GM18508 (cell line): ENCODE measurements at regions not wholly inside any gene's neighbourhood (a gene's known extent, or its start where the extent isn't known, plus 50 kb on each side); places are given as distances from the start of the nearest gene placed in this dataset.

ENCODE experiments used
- ATAC-seq: cut with Tn5 transposase; IDR thresholded peaks from one replicate; pipeline ENCODE4 v1.9.1; 2021; ENCODE audit warnings: moderate number of reproducible peaks; ENCODE audit not compliant: insufficient read depth, unreplicated experiment

DNA sequence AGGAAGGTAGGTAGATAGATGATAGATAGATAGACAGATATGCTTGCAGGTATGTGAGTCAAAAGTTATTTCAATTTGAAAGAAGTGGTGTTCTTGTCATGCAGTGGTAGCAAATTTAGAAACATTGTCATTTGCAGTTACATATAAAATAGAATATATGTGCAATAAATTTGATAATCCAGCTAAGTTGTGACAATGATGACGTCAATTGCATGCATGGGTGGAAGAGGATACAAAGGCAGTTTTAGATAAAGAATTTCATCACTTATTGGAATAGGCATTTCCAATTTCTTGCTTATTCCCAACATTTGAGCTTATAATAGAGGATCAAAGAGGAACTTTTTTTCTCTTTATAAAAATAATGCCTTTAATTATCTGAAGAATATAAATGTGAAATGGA is 99.2 kb upstream of the KCNJ16 start:
- ATAC-seq: no peak

DNA sequence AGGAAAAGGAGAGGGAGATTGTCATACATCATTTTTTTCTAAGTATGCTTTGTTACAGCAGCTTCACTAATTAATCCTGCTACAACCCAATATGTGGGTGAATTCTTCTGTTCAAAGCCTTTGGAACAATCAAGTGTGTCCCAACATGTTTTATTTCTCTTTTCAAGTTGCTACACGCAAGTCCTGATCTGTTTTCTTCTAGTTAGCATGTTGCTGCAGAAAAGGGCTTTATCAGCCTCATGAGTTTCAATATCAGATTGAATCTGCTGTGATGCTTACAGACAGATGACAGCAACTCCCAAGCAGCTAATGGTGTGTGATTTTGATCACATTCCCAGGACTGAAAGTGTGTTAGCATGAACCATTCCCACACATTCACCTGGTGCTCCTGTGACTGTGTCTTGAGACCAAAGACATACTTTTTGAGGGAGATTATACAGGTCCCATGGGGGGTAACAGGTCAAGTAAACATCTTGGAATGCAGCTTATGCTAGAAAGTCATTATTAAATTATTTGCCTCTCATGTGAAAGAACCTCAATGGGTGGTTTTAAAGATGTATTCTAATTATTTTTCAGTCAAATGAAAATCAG is 96.9 kb upstream of the KCNJ16 start:
- no peak for ATAC-seq

- ATAC-seq: no peak
Observed at GRCh38 chr17:69981441-69981840, 93.6 kb upstream of the KCNJ16 start.

DNA sequence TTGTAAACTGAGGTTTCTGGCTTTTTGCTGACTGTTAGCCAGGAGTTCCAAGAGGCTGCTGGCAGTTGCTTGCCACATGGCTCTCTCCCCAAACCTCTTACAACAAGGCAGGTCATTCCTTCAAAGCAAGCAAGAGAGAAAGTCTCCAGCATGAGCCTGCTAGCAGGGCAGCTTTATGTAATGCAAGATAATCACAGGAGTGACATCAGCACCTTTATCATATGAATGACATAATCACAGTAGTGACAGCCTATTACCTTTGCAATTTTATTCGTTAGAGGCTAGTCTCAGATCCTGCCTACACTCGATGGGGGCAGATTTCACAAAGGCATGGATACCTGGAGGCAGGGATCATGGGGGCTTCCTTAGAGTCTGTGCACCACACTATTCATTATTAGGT is 79.5 kb upstream of the KCNJ16 start:
- ATAC-seq: no peak

DNA sequence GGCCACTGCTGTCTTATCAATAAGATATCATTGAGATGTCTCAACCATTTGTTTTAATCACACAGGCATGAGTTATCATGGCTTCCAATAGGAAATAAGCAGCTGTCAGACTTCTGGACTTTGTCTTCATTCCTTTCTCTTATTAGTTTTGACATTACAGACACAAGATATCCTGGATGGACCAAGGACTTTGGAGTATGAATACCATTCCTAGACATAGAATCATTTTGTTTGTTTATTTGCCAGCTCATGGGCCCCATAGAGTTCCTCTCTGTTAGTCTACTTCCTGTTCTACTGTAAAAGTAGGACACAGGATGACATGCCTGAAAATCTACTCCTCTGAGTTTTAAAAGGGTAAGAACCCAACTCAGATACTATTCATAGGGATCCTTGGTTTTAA is 77.7 kb upstream of the KCNJ16 start:
- no peak for ATAC-seq

GRCh38 chr17:69999253-69999652 is 75.8 kb upstream of the KCNJ16 start:
- no peak for ATAC-seq

DNA sequence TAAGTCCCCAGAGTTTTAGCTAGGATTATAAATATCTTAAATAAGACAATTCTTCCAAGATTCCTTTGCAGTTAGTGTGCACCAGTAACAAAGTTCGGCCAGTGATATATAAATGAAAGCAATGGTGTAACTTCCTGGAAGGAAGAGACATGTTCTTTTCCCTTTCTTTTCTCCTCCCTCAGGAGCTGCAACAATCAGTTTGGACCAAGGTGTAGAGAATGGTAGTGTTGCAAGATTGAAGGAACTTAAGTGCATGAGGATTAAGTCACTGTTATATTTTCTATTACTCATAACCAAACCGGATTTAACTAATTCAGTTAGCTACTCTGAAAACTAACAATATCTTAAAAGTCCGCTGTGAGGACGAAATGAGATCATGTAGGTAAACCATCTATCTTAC is 68.9 kb upstream of the KCNJ16 start:
- ATAC-seq: no peak

DNA sequence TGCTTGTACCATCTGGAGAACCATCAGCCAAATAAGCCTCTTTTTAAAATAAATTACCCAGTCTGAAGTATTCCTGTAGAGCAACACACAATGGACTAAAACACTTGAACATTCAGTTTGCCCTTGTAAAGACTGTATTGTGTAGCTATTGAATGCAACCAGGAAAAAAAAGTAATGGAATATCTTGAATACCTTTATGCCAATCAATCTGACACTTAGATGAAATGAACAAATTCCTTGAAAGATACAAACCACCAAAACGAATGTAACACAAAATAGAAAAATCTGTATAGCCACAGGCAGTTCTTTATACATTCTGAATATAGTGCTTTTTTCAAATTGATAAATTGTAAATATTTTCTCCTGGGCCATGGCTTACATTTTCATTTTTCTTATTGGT is 63.3 kb upstream of the KCNJ16 start:
- ATAC-seq: no peak

- ATAC-seq: no peak
Observed at GRCh38 chr17:70013911-70014310, 61.1 kb upstream of the KCNJ16 start.

DNA sequence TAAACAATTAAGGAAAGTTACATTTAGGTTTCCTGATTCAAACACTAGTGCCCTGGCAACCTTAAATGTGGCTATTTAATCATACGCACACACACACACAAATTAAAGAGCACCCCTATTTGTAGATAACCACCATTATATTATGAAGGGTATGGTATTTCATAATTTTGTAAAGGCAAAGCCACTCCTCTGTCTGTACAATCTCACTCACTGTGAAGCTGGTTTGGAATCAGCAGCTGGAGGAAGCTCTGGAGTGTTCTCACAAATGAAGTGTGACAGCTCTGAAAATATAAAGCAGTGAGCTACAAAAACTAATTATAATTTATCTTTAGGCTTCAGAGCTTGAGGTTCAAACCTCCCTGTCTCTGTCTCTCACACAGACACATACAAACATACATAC is 57.9 kb upstream of the KCNJ16 start:
- ATAC-seq: no peak

DNA sequence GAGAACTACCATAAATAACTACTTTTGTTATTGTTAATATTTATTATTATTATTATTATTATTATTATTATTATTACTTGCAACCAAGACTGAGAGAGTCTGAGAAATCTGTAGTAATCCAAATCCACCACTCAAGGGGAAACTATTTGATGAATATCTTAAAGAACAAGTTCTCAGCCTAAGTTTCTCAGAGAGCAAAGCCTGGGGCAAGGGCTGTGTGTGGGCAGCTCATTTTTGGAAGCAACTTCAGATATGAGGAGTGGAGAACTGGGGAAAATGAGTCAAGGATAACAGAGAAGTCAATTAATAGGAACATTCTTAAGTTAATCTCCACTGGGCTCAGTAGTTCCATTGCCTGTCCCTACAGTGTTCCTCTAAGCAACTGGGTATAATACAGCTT is 57.1 kb upstream of the KCNJ16 start:
- no peak for ATAC-seq

DNA sequence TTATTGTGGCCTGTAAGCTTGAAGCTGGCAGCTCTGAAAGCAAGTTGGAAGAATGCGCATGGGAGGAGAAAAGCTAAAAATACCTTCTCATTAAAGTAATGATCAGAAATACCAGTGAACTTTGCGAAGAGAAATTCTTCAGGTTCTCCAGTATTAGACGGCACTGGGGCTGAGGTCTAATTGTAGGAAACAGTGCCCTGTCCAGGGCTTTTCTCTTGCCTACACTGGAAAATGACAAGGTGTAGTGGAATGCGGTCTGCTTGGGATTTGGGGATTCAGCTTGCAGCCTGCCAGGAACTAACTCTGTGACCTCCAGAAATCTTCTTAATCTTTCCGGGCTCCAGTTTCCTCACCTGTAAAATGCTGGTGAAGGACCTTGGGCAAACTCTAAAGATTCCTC is 53.3 kb upstream of the KCNJ16 start:
- no peak for ATAC-seq

- ATAC-seq: no peak
Observed at GRCh38 chr17:70022175-70022574, 52.9 kb upstream of the KCNJ16 start.

GRCh38 chr17:70024253-70024652 is 50.8 kb upstream of the KCNJ16 start:
- no peak for ATAC-seq
